ENCODE measurements at regions not wholly inside any gene's neighbourhood (a gene's known extent, or its start where the extent isn't known, plus 50 kb on each side); places are given as distances from the start of the nearest gene placed in this dataset.

DNA sequence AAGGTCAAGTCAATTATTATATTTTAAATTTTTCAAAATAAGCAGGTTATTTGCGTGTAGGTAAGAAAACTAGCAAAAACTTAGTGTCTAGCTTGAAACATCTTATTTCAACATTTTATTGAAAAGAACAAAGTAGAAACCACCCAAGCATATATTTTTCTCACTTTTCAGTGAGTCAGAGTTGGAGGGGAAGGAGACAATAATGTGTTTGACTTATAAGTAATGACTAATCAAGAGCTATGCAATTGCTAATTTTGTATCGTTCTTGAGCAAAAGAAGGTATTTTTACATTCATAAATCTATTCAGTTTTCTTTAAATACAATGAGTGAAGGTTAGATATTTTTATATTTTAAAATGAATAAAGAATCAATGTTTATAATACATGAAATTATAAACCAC lies 54.4 kb upstream of the P2RY1 start:
- DNase-seq, result no peak

DNA sequence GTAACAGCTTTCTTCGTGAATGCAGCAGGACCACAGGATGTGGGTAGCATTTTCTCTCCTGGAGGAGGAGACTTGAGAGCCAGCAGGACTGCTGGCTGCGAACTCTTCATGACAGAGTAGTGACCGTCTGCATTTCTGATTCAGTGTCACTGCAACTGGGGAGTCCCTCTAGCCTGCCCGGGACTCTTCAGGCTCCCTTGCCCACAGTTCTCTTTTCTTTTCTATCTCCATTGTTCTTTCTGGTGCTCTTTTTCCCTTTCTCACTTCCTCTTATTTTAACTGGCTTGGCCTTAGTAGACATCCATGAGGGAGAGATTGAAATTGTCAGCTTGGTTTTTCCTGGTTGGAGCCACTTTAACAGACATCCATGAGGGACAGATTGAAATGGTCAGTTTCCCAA lies 49.9 kb upstream of the P2RY1 start:
- no peak for DNase-seq
